Activated CD4-positive, alpha-beta memory T cell treated with anti-CD3 and anti-CD28 coated beads, Interleukin-2, amount 10 ng/mL, durations not matched to agents 7 days and 5 days (primary cell): ENCODE measurements at regions not wholly inside any gene's neighbourhood (a gene's known extent, or its start where the extent isn't known, plus 50 kb on each side); places are given as distances from the start of the nearest gene placed in this dataset.
A peak's percentile ranks its signal among the peaks of the same experiment; 100 is the strongest.
"Not testable (repeated sequence)": the region's sequence is repeated elsewhere in the genome, so short reads cannot be mapped to it uniquely, and the experiment has no call there.

Experiments used
- CTCF ChIA-PET: fragments of 350-600 bp; sonication (Branson Sonifier 250); formaldehyde crosslinking; loops from one replicate; lab custom pipeline; 2021; ENCODE audit warnings: antibody characterized with exemption, inconsistent platforms; lab: Charles Lee
- POLR2A ChIA-PET: fragments of 350-600 bp; sonication (Branson Sonifier 250); formaldehyde crosslinking; loops from one replicate; lab custom pipeline; 2021; ENCODE audit warnings: antibody characterized with exemption; lab: Charles Lee
- DNase-seq: peaks from one replicate; pipeline ENCODE4 v3.0.0-alpha.2; 2020
- H3K27ac Mint-ChIP-seq: one replicate; pipeline ENCODE4 v1.8.0; 2021; ENCODE audit warnings: mild to moderate bottlenecking, mixed read lengths
- H3K27me3 Mint-ChIP-seq: one replicate; pipeline ENCODE4 v1.8.0; 2021; ENCODE audit warnings: mixed read lengths
- H3K36me3 Mint-ChIP-seq: one replicate; pipeline ENCODE4 v1.8.0; 2021; ENCODE audit warnings: low read depth, mixed read lengths
- H3K4me1 Mint-ChIP-seq: one replicate; pipeline ENCODE4 v1.8.0; 2021; ENCODE audit warnings: mixed read lengths
- H3K4me3 Mint-ChIP-seq: one replicate; pipeline ENCODE4 v1.8.0; 2021; ENCODE audit warnings: mild to moderate bottlenecking, mixed read lengths
- H3K9me3 Mint-ChIP-seq: one replicate; pipeline ENCODE4 v1.8.0; 2021; ENCODE audit warnings: mixed read lengths

DNA sequence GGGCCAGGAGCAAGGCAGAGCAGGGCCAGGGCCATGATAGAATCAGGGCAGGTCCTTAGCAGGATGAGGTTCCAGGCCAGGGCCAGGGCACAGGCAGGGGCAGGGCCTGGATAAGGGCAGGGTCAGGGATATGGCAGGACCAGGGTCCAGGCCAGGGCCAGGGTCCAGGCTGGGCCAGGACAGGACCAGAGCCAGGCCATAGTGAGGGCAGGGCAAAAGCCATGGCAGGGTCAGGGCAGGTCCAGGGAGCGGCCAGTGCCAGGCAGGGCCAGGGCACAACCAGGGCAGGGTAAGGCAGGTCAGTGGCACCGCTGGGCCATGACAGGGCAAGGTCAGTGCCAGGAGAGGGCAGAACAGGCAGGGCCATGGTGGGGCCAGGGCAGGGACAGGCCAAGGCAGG, 152.2 kb downstream of the LIPI start:
- H3K9me3 Mint-ChIP-seq: peaks cover 3% of the 10 kb centered on the region
- ChIA-PET CTCF (no interaction called here), POLR2A (no interaction called here)
- DNase-seq: no peak
- H3K36me3 Mint-ChIP-seq: peaks cover 5% of the 10 kb centered on the region
- no peak overlapping the region for H3K4me3 Mint-ChIP-seq
- H3K4me1 Mint-ChIP-seq: no peaks in the 10 kb centered on the region
- no peak overlapping the region for H3K27ac Mint-ChIP-seq
- H3K27me3 Mint-ChIP-seq: no peaks in the 10 kb centered on the region

DNA sequence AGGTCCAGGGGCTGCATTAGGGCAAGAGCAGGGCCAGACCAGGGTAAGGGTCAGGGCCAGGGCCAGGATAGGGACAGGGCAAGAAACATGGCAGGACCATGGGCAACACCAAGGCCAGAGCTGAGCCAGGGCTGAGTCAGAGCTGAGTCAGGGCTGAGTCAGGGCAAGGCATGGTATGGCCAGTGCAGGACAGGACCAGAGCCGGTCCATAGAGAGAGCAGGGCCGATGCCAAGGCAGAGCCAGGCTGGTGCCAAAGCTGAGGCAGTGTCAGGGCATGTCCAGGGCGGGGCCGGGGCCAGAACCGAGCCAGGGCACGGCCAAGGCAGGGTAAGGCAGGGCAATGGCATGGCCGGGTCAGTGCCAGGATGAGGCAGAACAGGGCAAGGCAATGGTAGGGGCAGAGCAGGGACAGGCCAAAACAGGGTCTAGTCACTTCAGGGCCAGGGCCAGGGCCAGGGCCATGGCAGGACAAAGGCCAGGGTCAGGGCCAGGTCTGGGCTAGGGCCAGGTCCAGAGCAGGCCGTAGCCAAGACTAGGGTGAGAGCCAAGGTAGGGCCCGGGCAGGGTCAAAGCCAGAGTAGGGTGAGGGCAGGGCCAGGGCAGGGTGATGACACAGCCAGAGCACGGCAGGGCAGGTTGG, 152.8 kb downstream of the LIPI start:
- CTCF ChIA-PET, H3K27me3 Mint-ChIP-seq, H3K36me3 Mint-ChIP-seq, H3K9me3 Mint-ChIP-seq, H3K27ac Mint-ChIP-seq, POLR2A ChIA-PET, H3K4me3 Mint-ChIP-seq, H3K4me1 Mint-ChIP-seq, DNase-seq: not testable (repeated sequence)

DNA sequence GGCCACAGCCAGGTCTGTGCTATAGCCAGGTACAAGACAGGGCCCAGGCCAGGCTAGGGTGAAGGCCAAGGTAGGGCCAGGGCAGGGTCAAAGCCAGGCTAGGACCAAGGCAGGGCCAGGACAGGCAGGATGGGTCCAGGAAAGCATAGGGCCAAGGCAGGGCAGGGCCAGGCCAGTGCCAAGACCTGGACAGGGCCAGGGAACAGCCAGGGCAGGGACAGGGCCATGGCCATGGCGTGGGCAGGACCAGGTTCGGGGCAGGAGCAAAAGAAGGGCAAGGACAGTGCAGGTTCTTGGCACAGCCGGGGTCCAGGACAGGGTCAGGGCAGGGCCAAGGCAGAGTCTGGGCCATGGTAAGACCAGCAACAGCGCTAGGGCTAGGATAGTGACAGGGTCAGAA, 153.4 kb downstream of the LIPI start:
- H3K9me3 Mint-ChIP-seq: peaks cover 3% of the 10 kb centered on the region
- no peak overlapping the region for H3K27ac Mint-ChIP-seq
- H3K4me3 Mint-ChIP-seq: no peak overlapping the region
- ChIA-PET POLR2A (no interaction called here), CTCF (no interaction called here)
- no peaks in the 10 kb centered on the region for H3K27me3 Mint-ChIP-seq
- H3K4me1 Mint-ChIP-seq: no peaks in the 10 kb centered on the region
- H3K36me3 Mint-ChIP-seq: peaks cover 2% of the 10 kb centered on the region
- no peak for DNase-seq

DNA sequence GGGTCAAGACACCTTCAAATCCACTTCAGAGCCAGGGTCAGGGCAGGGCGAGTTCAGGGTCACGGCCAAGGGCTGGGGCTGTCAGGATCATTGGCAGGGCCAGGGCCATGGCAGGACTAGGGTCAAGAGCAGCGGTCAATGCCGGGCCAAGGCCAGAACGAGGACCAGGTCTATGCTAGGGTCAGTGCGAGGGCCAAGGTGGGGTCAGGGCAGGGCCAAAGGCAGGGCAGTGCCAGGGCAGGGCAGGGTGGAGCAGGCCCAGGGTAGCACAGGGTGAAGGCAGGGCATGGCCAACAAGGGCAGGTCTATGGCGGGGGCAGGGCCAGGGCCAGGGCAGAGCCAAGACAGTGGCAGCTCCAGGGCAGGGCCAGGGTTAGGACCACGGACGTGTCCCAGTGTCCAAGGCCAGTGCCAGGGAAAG, 154.0 kb downstream of the LIPI start:
- DNase-seq: no peak
- Mint-ChIP-seq H3K4me1 (no peaks in the 10 kb centered on the region), H3K9me3 (peaks cover 3% of the 10 kb centered on the region), H3K27me3 (no peaks in the 10 kb centered on the region), H3K27ac (no peak overlapping the region), H3K36me3 (peaks cover 2% of the 10 kb centered on the region), H3K4me3 (no peak overlapping the region)
- CTCF ChIA-PET: no interaction called here
- POLR2A ChIA-PET: no interaction called here

DNA sequence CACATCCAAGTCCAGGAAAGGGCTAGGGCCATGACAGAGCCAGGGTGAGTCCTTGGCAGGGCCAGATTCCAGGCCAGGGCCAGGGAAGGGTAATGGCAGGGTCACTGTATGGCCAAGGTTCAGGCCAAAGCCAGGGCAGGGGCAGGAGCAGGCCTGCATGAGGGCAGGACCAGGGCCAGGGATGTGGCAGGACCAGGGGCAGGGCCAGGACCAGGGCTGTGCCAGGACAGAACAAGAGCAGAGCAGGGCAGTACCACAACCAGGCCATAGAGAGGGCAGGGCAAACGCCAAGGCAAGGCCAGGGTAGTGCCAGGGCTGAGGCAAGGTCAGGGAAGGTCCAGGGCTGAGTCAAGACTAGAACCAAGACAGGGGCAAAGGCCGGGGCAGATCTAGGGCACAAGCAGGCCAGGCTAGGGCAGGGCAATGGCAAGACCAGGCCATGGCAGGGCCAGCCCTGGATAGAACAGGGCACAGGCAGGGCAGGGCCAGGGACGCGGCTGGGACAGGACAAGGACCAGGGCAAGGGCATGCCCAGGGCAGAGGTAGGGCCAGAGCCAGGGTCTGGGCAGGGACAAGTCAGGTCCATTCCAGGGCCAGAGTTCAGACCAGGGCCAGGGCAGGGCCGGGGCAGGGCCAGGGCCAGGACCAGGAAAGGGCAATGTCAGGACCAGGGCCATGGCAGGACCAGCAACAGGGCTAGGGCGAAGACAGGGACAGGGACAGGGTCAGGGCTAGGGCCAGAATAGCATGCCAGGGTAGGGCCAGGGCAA, 154.8 kb downstream of the LIPI start:
- CTCF ChIA-PET, DNase-seq, H3K36me3 Mint-ChIP-seq, H3K4me1 Mint-ChIP-seq, H3K27me3 Mint-ChIP-seq, POLR2A ChIA-PET, H3K9me3 Mint-ChIP-seq, H3K27ac Mint-ChIP-seq, H3K4me3 Mint-ChIP-seq: not testable (repeated sequence)

DNA sequence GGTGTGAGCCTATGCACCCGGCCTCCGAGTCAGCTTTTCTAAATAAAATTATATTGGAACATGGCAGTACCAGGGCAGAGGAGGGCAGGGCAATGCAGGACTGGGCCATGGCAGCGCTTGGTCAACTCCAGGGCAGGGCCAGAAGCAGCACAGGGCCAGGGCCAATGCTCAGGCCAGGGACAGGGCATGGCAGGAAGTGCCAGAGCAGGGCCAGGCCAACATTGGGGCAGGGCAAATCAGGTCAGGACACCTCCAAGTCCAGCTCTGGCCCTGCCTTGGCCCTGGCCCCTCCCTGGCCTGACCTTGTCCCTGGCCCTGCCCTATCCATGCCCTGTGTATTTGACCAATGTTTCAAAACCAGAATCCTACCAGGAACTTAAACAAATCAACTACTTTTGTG, 156.1 kb downstream of the LIPI start:
- Mint-ChIP-seq H3K27ac (no peak overlapping the region), H3K4me3 (no peak overlapping the region), H3K4me1 (peaks cover 4% of the 10 kb centered on the region), H3K36me3 (no peaks in the 10 kb centered on the region), H3K27me3 (no peaks in the 10 kb centered on the region), H3K9me3 (no peaks in the 10 kb centered on the region)
- no peak for DNase-seq
- POLR2A ChIA-PET: no interaction called here
- CTCF ChIA-PET: no interaction called here

DNA sequence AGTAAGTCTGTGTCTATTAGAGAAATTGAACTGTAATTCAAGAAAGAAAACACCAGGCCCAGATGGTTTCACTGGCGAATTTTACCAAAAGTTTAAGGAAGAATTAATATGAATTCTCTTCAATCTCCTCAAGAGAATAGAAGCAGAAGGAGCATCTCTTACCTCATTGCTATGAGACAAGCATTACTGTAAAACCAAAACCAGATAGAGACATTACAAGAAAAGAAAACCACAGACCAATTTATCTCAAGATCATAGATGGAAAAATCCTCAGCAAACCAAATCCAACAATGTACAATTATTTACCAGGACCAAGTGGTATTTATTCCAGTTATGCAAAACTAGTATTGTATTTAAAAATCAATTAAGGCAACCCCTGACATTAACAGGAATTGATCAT, 160.6 kb downstream of the LIPI start:
- Mint-ChIP-seq H3K36me3 (no peaks in the 10 kb centered on the region), H3K4me1 (peaks cover 5% of the 10 kb centered on the region), H3K27ac (no peak overlapping the region), H3K9me3 (no peaks in the 10 kb centered on the region), H3K27me3 (no peaks in the 10 kb centered on the region), H3K4me3 (no peak overlapping the region)
- no peak for DNase-seq
- ChIA-PET POLR2A (no interaction called here), CTCF (no interaction called here)

DNA sequence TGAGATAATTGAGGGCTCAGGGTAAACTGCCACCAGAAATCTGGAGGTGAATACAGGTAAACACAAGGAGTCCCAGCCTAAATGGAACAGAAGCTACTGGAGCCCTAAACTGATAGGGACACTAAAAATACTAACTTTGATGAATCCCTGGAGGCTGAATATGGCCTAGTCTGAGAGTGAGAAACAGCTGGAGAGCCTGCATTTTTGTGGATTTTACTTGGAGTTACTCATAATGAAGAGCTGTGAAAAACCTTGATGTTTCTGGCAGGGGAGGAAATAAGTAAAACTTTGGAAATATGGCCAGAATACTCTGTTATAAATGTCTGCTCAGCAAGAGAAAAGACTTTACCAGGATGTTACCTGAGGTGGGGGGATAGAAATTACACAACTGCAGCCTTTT, 164.4 kb downstream of the LIPI start:
- CTCF ChIA-PET: no interaction called here
- no peak for DNase-seq
- H3K9me3 Mint-ChIP-seq: no peaks in the 10 kb centered on the region
- no peak overlapping the region for H3K27ac Mint-ChIP-seq
- POLR2A ChIA-PET: no interaction called here
- H3K4me3 Mint-ChIP-seq: no peak overlapping the region
- no peaks in the 10 kb centered on the region for H3K36me3 Mint-ChIP-seq
- peaks cover 5% of the 10 kb centered on the region for H3K4me1 Mint-ChIP-seq
- no peaks in the 10 kb centered on the region for H3K27me3 Mint-ChIP-seq

DNA sequence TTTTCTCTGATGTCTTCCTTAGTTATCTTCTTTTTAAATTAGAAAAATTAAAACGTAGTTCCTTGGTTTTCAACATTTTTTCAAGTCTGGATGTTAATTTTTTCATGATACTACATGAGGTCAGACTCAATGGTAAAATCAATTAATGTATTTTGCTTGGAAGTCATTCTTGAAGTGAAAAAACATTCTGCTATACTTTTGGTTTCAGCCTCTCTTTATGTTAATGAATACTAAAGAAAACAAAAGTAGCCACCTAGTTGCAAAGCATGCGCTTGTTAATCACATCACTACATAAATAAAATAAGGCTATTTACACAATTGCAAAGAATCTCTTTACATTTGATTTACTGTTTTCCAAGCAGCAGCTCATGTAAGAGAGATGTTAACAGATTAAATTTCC, 170.4 kb downstream of the LIPI start:
- no peak overlapping the region for H3K4me3 Mint-ChIP-seq
- CTCF ChIA-PET: no interaction called here
- no peaks in the 10 kb centered on the region for H3K36me3 Mint-ChIP-seq
- H3K27ac Mint-ChIP-seq: no peak overlapping the region
- H3K27me3 Mint-ChIP-seq: no peaks in the 10 kb centered on the region
- POLR2A ChIA-PET: no interaction called here
- no peak for DNase-seq
- H3K4me1 Mint-ChIP-seq: no peaks in the 10 kb centered on the region
- H3K9me3 Mint-ChIP-seq: no peaks in the 10 kb centered on the region

DNA sequence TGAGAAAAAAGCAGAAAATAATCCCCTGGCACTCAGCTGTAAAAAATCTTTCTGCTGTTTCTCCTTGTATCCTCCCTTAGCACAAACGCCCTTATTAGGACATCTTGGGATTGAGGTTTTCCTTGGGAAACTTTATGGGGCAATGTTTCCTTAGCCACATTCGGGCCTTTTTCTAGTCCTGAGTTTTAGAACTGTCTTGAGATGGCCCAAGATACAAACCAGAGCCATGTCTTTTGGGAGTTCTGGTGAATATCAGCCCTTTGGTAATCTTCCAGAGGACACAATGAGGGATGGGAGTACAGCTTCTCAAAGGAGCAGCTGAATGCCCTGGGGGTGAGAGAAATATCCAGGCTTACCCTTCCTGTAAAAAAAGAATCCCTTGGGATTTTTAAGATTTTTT, 182.1 kb downstream of the LIPI start:
- DNase-seq, H3K27me3 Mint-ChIP-seq, H3K36me3 Mint-ChIP-seq, CTCF ChIA-PET, H3K9me3 Mint-ChIP-seq, POLR2A ChIA-PET, H3K27ac Mint-ChIP-seq: not testable (repeated sequence)
- Mint-ChIP-seq H3K4me3 (peak overlapping the region; percentile 50), H3K4me1 (peaks cover 34% of the 10 kb centered on the region)

DNA sequence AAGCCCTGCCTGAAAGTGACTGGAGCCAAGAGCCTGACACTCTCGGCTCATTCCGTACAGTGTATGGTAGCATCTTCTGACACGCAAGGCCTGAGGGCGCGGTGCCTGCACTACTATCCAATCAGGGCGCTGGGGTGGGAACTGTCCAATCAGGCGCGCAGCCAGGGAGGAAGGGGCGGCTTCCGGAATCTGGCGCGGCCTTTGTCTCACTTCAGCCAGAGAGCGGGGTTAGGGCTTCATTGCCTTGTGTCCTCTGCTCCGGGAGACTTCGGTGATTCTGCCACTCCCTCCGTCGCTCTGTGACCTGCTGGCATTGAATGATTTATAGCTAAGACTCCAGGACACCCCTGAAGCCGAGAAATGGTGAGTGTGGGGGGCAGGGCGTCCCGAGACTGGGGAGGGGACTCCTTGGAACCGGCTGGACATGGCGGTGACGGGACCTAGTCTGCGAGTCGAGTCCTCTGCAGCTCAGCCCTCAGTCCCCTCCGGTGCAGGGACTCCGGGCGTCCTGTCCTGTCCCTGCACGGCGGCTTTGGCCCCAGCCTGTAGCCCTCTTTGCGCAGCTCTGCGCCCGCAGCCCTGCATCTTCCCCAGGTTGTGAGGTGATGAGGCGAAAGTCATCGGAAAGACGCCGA, 183.4 kb downstream of the LIPI start:
- CTCF ChIA-PET, H3K9me3 Mint-ChIP-seq, H3K36me3 Mint-ChIP-seq, H3K27me3 Mint-ChIP-seq, POLR2A ChIA-PET: not testable (repeated sequence)
- Mint-ChIP-seq H3K4me1 (peaks cover 34% of the 10 kb centered on the region), H3K27ac (peak overlapping the region; percentile 78), H3K4me3 (peak overlapping the region; percentile 92)
- DNase-seq: peak; percentile 93

DNA sequence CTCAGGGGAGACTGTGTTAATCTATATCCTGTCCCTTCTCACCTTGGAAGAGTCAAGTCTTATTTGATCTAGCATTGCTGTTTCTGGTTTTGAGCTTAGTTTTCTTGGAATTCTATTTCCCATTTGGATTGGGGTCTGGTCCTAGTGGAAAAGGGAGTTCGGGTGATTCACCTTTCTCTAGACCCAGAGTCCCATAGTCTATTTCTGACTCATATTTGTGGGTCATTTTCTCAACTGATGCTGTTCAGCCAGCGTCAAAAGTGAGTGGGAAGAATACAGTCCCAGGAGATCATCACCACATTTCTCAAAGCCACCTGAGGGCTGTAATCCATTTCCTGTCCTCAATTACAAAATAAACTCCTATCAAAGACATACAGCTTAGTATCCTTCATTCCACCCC, 190.6 kb downstream of the LIPI start:
- DNase-seq, H3K4me1 Mint-ChIP-seq, H3K27me3 Mint-ChIP-seq, CTCF ChIA-PET, H3K36me3 Mint-ChIP-seq, POLR2A ChIA-PET, H3K4me3 Mint-ChIP-seq, H3K9me3 Mint-ChIP-seq, H3K27ac Mint-ChIP-seq: not testable (repeated sequence)

DNA sequence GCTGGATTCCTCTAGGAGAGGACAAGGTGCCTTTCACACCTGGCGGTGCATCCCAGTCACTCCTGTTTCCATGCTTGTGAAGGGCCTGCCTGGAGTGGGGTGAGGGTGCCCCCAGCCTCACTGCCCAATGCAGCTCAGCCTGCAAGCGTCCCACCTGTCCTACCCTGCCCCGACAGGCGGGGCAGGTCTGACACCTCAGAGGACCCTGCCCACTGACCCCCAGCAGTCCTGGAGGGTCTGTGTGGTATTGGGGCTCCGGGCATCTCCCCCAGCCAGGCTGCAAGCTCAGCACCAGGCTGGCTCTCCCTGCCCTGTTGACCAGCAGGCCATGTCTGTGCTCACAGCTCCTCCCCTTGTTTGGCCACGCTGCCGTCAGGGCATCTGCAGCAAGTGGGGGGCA, 194.9 kb downstream of the LIPI start:
- H3K4me1 Mint-ChIP-seq, POLR2A ChIA-PET, CTCF ChIA-PET, H3K9me3 Mint-ChIP-seq, H3K27ac Mint-ChIP-seq, H3K36me3 Mint-ChIP-seq, DNase-seq, H3K27me3 Mint-ChIP-seq, H3K4me3 Mint-ChIP-seq: not testable (repeated sequence)
